H54 (cell line): ENCODE measurements at regions not wholly inside any gene's neighbourhood (a gene's known extent, or its start where the extent isn't known, plus 50 kb on each side); places are given as distances from the start of the nearest gene placed in this dataset.
"Not testable (repeated sequence)": the region's sequence is repeated elsewhere in the genome, so short reads cannot be mapped to it uniquely, and the experiment has no call there.

Experiments
- DNase-seq: peaks from one replicate; pipeline ENCODE4 v3.0.0; 2011; ENCODE audit warnings: low spot score, mixed read lengths; ENCODE audit not compliant: insufficient read length
- FAIRE-seq: peaks from 3 replicates; lab custom pipeline; 2011; peaks lifted over from hg19 to GRCh38; lab: Jason Lieb, UNC
- POLR2A ChIP-seq: IDR thresholded peaks from 2 replicates; pipeline ENCODE4 v1.6.1; 2011; ENCODE audit warnings: low read depth, mild to moderate bottlenecking, low read length

GRCh38 chr6:71360556-71361335, 72.1 kb downstream of the OGFRL1 start:
- FAIRE-seq, DNase-seq: not testable (repeated sequence)

- DNase-seq, result no peak
- TF ChIP-seq POLR2A, result no peak
- FAIRE-seq, result no peak
These were observed 76.4 kb downstream of the OGFRL1 start for GRCh38 chr6:71364889-71365542.

GRCh38 chr6:71367756-71368155, 79.1 kb downstream of the OGFRL1 start:
- DNase-seq (no peak), FAIRE-seq (no peak)
- no peak for TF ChIP-seq POLR2A

GRCh38 chr6:71368284-71368683, 79.7 kb downstream of the OGFRL1 start:
- TF ChIP-seq POLR2A, result no peak
- no peak for DNase-seq
- no peak for FAIRE-seq

- no peak for FAIRE-seq
- no peak for TF ChIP-seq POLR2A
These were observed 82.9 kb downstream of the OGFRL1 start for GRCh38 chr6:71371559-71371958.

GRCh38 chr6:71373943-71374342, 85.3 kb downstream of the OGFRL1 start:
- TF ChIP-seq POLR2A, result no peak
- FAIRE-seq, result peak; percentile 87
- no peak for DNase-seq

More at GRCh38 chr6:71371559-71371958, 82.9 kb downstream of the OGFRL1 start:
- DNase-seq, result no peak

- FAIRE-seq, result peak; percentile 11
These were observed 87.1 kb downstream of the OGFRL1 start for GRCh38 chr6:71375676-71376075.

GRCh38 chr6:71376830-71377229, 88.2 kb downstream of the OGFRL1 start:
- FAIRE-seq (no peak), DNase-seq (no peak)
- no peak for TF ChIP-seq POLR2A

More at GRCh38 chr6:71375676-71376075, 87.1 kb downstream of the OGFRL1 start:
- no peak for TF ChIP-seq POLR2A
- DNase-seq, result no peak

GRCh38 chr6:71383476-71383875, 94.9 kb downstream of the OGFRL1 start:
- no peak for TF ChIP-seq POLR2A
- DNase-seq (no peak), FAIRE-seq (peak; percentile 61)

- TF ChIP-seq POLR2A, result no peak
- DNase-seq, result no peak
- FAIRE-seq, result peak; percentile 45
These were observed 95.4 kb downstream of the OGFRL1 start for GRCh38 chr6:71383901-71384489.

GRCh38 chr6:71385111-71385822, 96.7 kb downstream of the OGFRL1 start:
- FAIRE-seq, result peak; percentile 92

GRCh38 chr6:71386215-71386614, 97.6 kb downstream of the OGFRL1 start:
- no peak for TF ChIP-seq POLR2A
- DNase-seq (no peak), FAIRE-seq (peak; percentile 77)

More at GRCh38 chr6:71385111-71385822, 96.7 kb downstream of the OGFRL1 start:
- DNase-seq, result no peak
- no peak for TF ChIP-seq POLR2A

GRCh38 chr6:71387179-71387578, 98.6 kb downstream of the OGFRL1 start:
- DNase-seq (no peak), FAIRE-seq (peak; percentile 74)
- TF ChIP-seq POLR2A, result no peak
